ENCODE measurements at regions not wholly inside any gene's neighbourhood (a gene's known extent, or its start where the extent isn't known, plus 50 kb on each side); places are given as distances from the start of the nearest gene placed in this dataset.

- DNase-seq (ENCODE audit: low spot score in 2 of 2), result no peak
- no peaks in the 10 kb centered on the region for H3K9me3 ChIP-seq
- no peak overlapping the region for H3K27ac ChIP-seq
- no peaks in the 10 kb centered on the region for H3K36me3 ChIP-seq
- H3K4me3 ChIP-seq, result no peak overlapping the region
- WGBS, result 67% methylated on average over 4 of the region's 4 CpGs
- H3K27me3 ChIP-seq, result no peaks in the 10 kb centered on the region
- TF ChIP-seq EP300 (IDR thresholded peaks at IDR 0.05) (no peak), CTCF (IDR thresholded peaks at IDR 0.05) (no peak), POLR2AphosphoS5 (IDR thresholded peaks at IDR 0.05) (no peak), POLR2A (IDR thresholded peaks at IDR 0.05) (no peak)
- no peaks in the 10 kb centered on the region for H3K4me1 ChIP-seq
These were observed 167.2 kb upstream of the CDH11 start for GRCh38 chr16:65289022-65289421.

DNA sequence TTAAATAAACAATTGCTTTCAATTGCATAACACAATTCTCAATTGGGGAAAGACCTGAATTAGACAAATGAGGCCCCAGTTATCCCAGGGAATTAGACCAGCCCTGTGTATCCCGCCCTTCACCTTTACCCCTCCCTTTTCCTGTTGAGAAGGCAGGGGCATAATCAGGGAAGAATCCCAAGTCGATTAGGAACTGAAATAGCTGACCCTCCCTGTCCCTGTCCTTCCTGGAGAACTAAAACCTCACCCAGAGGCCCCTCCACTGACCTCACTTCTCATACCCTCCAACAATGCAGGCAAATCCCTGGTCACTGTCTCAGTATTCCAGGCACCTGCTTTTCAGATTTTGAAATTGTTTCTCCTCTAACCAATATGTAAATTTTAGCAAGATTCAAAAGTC is 165.4 kb upstream of the CDH11 start:
- Histone ChIP-seq H3K9me3 (no peaks in the 10 kb centered on the region), H3K27me3 (no peaks in the 10 kb centered on the region), H3K4me3 (no peak overlapping the region), H3K36me3 (no peaks in the 10 kb centered on the region), H3K27ac (no peak overlapping the region), H3K4me1 (no peaks in the 10 kb centered on the region)
- no peak for DNase-seq (ENCODE audit: low spot score in 2 of 2)
- TF ChIP-seq EP300 (IDR thresholded peaks at IDR 0.05), result no peak
- TF ChIP-seq POLR2AphosphoS5 (IDR thresholded peaks at IDR 0.05), result no peak
- no peak for TF ChIP-seq CTCF (IDR thresholded peaks at IDR 0.05)
- TF ChIP-seq POLR2A (IDR thresholded peaks at IDR 0.05), result no peak
- 63% methylated on average over 2 of the region's 2 CpGs for WGBS

- TF ChIP-seq CTCF (IDR thresholded peaks at IDR 0.05), result no peak
- no peak for TF ChIP-seq POLR2AphosphoS5 (IDR thresholded peaks at IDR 0.05)
- TF ChIP-seq POLR2A (IDR thresholded peaks at IDR 0.05), result no peak
- H3K9me3 ChIP-seq, result no peaks in the 10 kb centered on the region
- H3K4me1 ChIP-seq, result no peaks in the 10 kb centered on the region
- H3K27ac ChIP-seq, result no peak overlapping the region
- DNase-seq (ENCODE audit: low spot score in 2 of 2), result no peak
- H3K36me3 ChIP-seq, result no peaks in the 10 kb centered on the region
- no peak overlapping the region for H3K4me3 ChIP-seq
- H3K27me3 ChIP-seq, result no peaks in the 10 kb centered on the region
- WGBS, result 77% methylated on average over 7 of the region's 7 CpGs
These were observed 163.5 kb upstream of the CDH11 start for GRCh38 chr16:65285128-65286048.

DNA sequence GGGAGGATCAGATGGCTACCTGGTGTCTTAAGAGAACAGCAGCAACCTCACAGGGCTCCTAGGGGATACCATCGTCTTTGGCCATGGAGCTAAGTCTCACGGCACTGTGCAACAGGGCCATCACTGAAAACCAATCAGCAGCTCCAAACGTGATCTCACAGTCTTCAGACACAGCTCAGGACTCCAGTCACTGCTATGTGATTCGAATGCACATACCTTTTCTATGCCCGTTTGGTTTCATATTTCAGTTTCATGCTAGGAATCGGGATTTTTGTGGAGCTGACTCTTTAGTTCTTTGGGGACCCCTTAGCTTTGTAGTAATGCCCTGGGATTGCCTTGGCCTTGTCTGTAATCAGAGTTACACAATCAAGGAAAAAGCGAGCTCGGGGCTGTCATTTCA is 162.8 kb upstream of the CDH11 start:
- Histone ChIP-seq H3K4me1 (no peaks in the 10 kb centered on the region), H3K9me3 (no peaks in the 10 kb centered on the region), H3K27ac (no peak overlapping the region), H3K27me3 (no peaks in the 10 kb centered on the region), H3K4me3 (no peak overlapping the region), H3K36me3 (no peaks in the 10 kb centered on the region)
- TF ChIP-seq EP300 (IDR thresholded peaks at IDR 0.05) (no peak), CTCF (IDR thresholded peaks at IDR 0.05) (no peak)
- no peak for DNase-seq (ENCODE audit: low spot score in 2 of 2)
- WGBS, result 77% methylated on average over 8 of the region's 8 CpGs

DNA sequence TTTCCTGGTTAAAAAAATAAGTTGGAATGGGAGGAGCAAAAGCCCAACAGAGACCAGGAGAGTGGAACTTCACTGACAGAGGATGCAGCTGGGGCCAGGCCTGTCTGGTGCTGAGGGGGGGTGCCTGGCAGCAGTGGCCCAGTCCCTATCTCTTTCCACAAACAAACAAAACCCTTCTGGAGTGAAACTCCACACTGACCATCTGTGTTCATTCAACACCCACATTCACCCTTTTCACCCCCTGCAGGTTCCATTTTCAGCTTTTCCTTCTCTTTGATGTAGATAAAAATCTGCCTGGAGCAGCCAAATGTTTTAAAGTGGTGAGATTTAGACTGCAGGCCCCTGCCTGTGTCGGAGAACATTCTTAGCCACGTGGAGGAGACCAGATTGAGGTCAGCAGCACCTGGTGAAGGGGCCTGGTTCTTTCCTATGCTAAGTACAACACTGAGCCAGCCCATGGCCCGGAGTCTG is 161.4 kb upstream of the CDH11 start:
- no peak for DNase-seq (ENCODE audit: low spot score in 2 of 2)
- Histone ChIP-seq H3K36me3 (no peaks in the 10 kb centered on the region), H3K4me1 (no peaks in the 10 kb centered on the region), H3K27ac (no peak overlapping the region), H3K27me3 (no peaks in the 10 kb centered on the region), H3K4me3 (no peak overlapping the region), H3K9me3 (no peaks in the 10 kb centered on the region)
- TF ChIP-seq POLR2AphosphoS5 (IDR thresholded peaks at IDR 0.05) (no peak), CTCF (IDR thresholded peaks at IDR 0.05) (no peak), EP300 (IDR thresholded peaks at IDR 0.05) (no peak), POLR2A (IDR thresholded peaks at IDR 0.05) (no peak)
- 33% methylated on average over 3 of the region's 3 CpGs for WGBS

Data from suprapubic skin (tissue), 4 donors.